ENCODE measurements at regions not wholly inside any gene's neighbourhood (a gene's known extent, or its start where the extent isn't known, plus 50 kb on each side); places are given as distances from the start of the nearest gene placed in this dataset.
A peak's percentile ranks its signal among the peaks of the same experiment; 100 is the strongest.

DNA sequence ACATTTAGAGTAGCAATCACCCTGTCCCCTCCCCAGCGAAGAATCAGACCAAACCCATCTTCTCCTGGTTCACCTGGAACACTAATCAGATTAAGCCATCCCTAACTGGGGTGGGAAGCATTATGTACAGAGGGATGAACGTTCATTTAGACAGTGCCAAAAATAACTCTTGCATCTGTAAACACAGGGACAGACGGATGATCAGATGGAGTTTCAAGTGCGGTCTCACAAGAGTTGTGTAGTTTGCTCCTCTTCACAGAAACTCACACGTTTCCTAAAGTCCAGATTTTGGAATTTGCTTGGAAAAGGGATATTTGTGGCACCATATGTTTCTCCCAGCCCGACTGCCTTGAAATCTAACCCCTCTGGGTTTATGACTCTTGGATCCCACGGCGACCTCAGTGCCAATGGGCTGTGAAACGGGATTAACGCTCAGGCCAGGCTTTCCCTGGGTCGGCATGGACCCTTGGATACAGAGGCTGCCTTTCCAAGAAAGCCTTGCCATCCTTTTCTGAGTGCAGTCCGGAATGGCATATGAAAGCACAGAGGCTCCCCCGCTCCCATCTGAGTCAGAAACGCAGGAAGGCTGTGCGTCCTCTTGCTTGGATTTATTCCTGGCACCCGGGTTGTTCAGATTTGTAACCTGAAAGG is 293.2 kb upstream of the HABP2 start:
- no peak for DNase-seq (ENCODE audit: low spot score)

DNA sequence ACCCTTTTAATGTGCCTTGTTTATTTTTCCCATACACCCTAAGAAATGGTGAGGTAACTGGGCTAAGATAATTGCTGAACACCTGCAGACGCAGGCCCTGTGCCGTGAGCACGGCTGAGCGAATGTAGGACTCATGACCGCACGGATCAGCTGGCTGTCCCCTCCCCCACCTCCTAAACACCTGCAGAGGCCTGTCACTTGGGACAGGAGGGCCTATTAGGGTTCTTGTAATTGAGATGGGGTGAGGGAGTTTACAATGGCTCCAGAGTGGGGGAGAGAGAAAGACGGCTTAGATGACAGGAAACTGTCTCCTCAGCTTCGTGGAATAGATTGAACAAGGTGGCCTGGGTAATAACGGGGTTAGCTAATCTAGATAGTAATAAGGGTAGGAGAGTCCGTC is 291.7 kb upstream of the HABP2 start:
- no peak for DNase-seq (ENCODE audit: low spot score)

DNA sequence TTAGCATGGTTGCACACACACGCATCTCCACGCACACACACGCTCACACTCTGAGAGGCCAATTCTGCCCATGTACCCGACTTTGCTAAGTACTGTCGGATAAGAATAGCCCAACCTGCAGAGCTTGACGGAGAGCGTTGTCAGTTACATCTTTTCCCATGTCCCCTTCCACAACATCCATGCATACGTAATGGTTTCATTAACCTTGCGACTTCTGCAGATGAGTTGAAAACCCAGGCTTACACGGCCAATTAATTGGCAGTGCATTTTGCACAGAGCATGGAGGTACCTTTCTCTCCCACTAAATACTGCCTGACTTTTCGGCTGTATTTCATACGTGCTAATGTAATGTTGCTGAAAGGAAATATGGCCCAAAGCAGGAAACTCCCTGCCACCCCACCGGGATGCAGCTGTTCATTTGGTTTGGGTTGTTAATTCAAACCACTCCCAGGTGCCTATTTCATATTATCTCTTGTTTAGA is 291.2 kb upstream of the HABP2 start:
- no peak for DNase-seq (ENCODE audit: low spot score)

GRCh38 chr10:113263056-113263455 is 289.8 kb upstream of the HABP2 start:
- DNase-seq (ENCODE audit: low spot score), result no peak

DNA sequence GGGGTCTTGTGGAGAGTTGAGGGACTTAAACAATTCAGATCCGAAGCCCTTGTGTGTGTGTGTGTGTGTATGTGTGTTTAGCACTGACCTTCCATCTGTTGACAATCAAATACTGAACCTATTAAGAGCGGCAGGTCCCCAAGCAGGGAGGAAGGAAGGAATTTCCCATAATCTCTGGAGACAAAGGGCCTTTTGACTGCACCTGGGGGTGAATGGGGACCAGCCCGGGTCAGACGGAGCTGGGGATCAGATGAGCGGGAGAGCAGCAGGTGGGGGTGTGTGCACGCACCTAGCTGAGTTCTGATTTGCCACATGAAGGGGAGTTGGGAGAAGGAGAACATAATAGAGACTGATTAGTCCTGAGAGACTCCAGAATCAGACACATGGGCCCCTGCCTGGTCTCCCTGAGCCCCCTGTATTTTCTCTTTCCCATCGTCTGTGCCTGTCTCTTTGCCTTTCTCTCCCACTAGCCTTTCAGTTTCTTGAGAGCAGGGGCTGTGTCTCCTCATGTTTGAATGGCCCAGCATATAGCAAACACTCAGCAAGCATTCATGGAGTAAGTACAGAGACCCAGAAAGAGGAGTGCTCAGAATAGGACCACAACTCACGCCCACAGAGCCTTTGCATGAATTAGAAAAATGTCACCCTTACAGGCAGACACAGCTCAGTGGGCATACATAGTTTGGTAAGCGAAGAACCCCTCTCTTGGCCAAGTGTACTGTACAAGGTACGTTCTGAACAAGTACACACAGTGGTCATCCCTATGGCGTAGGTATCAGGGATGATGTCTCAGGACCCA is 288.3 kb upstream of the HABP2 start:
- peak; percentile 43 for DNase-seq (ENCODE audit: low spot score)

- no peak for DNase-seq (ENCODE audit: low spot score)
Observed at GRCh38 chr10:113266147-113266546, 286.7 kb upstream of the HABP2 start.

DNA sequence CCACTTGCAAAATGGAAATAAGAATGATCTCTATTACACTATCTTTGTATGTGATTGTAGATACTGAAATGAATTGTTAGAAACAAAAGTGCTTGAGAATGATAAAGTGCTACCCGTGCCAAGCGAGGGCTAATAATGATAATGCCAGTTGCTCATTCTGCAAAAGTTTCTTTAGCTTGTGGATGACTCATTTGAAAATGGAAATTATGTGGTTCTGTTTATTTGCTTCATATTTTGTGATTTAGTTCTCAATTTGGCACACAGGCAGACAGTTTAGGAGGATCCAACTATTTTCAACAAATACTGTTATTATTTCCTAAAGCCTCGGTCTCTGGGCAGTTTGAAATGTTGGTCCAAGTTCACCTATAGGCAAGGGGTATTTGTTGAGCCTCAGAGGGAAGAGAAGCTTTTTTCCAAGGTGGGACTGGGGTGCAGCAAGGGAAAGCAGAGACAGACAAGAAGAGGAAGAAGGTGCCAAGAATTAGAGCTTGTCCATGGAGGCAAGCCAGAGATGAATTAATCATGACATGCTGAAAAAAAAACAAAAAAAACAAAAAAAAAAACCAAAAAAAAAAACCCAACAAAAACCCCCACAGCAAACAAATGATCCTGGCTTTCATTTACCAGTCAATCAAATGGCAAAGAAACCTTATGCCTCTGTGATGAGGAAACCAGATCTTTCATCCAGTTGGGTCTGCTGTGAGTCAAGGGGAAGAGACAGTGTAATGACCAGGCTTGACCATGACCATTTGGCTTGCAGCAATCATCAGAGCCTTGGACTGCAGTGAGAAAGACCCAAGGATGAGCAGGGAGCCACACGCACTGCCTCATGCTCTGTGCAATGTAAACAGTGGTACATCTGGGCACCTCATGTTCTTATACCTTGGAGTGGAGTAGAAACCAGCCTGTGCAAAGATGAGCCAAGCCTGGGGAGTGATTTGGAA is 285.0 kb upstream of the HABP2 start:
- DNase-seq (ENCODE audit: low spot score), result no peak

DNA sequence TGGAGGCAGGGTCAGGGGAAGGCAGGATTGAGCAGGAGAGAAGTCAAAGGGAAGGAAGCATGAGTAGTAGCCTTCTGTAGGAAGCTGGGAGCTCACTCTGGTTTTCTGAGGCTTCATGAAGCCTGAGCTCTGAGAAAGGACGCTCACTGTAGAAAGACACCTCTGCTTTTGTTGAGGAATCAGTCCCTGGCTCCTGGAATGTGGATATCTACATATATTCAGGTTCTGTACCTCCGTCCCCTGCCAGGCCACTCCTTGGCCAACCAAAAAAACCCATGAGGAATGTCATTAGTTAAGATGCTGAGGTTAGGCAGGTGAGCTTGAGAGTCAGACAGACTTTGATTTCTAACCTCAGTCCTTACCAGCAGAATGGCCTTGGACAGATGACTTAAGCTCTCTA is 283.5 kb upstream of the HABP2 start:
- DNase-seq (ENCODE audit: low spot score), result no peak

- DNase-seq (ENCODE audit: low spot score), result no peak
Observed at GRCh38 chr10:113272511-113272910, 280.3 kb upstream of the HABP2 start.

DNA sequence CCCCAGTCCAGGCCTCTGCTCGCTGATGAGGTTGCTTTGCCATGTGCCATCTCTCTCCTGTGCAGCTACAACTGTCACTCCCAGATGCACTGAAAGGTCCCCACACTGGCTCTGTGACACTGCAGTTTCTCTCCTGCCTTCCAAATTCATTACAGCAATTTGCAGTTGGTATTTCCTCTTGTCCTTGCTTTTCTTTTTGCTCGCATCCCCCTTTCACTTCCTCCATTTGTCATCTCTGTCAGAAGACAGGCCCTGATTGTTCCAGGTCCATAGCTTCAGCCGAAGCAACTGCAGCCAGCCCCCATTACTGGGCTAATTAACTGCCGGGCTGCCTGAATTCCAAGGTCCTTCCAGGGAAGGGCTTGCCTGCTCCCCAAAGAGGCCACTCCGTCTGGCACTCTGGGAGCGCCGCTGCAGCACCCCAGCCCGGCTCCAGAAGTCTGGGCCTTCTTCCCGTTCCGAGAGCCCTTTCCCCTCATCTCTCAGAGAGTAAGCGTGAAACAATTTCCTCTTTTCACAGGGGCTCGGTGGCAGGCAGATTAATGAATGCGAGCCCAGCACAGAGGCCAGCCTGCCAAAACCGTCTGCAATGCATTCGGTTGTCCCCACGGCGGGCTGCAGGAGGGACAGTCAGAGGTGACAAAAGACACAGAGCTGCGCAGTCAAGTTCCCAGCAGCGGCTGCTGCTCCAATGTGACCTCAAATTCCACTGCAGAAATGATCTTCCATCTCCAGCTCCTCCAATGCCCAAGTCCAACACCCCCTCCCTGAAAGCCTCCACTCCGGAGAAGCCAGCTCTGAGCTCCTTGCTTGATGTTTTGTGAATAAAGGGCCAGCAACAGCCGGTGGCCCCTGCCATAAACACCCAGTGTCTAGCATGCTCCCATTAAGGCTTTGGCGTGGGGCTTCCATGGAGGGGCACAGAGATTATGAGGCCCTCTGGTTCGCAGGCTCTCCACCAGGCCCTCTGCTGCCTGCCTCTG is 279.4 kb upstream of the HABP2 start:
- DNase-seq (ENCODE audit: low spot score), result no peak

DNA sequence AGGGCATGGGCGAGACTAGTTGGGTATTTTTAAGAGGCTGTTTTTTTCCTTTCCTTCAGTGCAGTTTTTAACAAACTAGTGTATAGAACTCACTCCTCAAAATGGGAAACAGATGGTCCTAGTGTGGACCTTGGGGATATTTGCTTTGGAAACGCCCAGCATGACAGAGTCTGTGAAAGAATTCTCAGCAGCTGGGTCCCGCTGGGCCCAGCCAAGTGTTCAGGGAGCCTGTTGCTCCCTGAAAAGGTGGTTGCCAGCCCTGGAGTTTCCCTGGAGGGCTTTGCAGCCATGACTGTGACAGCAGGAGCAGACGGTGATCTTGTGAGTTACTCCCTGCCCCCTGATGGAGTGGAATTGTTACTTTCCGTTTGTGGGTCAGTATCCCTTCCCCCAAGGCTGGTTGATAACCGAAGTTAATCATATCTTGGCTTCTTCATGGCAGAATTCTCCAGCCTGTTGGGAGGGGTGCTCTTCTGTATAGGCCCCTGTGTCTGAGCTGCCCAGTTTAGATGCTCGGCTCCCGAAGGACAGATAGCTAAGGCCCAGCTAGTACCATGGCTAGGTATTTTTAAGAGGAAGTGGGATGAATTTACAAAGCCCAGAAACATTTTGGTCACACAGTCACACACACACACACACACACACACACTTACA is 278.6 kb upstream of the HABP2 start:
- DNase-seq (ENCODE audit: low spot score), result no peak

DNA sequence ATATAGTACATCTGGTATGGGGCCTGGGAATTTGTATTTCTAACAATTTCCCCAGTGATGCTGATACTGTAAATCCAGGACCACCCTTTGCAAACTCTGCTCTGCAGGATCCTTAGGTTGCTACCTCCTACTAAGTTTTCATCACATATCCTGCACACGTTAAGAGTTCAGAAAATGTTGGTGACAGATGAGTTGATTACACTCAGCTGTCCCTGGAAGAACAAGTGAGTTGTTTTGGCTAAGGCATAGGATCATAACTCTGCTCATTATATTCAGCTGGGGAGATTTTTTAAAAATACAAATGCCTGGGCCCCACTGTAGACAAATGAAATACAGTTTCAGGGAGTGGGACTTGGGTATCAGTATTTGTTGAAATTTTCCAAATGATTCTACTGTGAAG is 274.6 kb upstream of the HABP2 start:
- no peak for DNase-seq (ENCODE audit: low spot score)

DNA sequence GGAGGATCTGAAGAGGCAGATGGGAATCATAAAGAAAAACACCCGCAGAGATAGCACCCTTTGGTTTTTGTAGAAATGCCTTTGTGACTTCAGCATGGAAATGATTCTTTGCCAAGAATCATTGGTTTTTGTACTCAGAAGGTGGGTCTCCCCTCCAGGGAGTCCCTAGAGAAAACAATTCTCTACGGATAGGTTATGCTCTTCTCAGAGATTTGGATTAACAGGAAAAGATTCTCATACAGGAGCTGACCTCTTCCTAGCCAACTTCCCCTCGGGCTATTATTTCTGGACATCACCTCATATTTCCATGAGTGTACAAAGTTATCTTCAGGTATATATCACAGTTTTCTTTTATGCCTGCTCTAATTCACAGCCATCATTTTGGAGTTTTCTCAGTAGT is 274.2 kb upstream of the HABP2 start:
- no peak for DNase-seq (ENCODE audit: low spot score)

GRCh38 chr10:113279262-113279661 is 273.6 kb upstream of the HABP2 start:
- no peak for DNase-seq (ENCODE audit: low spot score)

GRCh38 chr10:113282564-113282963 is 270.3 kb upstream of the HABP2 start:
- DNase-seq (ENCODE audit: low spot score), result no peak

- DNase-seq (ENCODE audit: low spot score), result no peak
Observed at GRCh38 chr10:113283189-113283588, 269.7 kb upstream of the HABP2 start.

- DNase-seq (ENCODE audit: low spot score), result no peak
Observed at GRCh38 chr10:113284635-113285034, 268.2 kb upstream of the HABP2 start.

GRCh38 chr10:113285305-113285704 is 267.5 kb upstream of the HABP2 start:
- no peak for DNase-seq (ENCODE audit: low spot score)

DNA sequence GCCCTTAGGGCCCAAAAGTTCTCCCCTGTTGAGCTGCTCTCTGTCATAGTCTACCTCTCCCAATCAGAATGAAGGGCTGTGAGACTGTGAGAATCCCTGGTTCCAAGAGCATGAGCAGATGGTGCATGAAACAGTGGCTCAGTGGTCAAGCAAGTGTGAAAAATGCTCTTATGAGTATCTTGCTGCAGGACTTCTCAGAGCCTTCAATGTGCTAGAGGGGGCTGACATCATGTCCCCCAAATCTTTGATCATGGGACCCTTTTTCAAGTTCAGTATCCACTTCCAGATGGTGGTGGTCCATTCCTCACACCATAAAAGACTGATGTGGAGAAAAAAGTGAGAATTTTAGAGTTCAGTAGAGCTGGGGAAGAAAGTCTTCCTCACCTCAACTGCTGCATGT is 265.3 kb upstream of the HABP2 start:
- DNase-seq (ENCODE audit: low spot score), result no peak

DNA sequence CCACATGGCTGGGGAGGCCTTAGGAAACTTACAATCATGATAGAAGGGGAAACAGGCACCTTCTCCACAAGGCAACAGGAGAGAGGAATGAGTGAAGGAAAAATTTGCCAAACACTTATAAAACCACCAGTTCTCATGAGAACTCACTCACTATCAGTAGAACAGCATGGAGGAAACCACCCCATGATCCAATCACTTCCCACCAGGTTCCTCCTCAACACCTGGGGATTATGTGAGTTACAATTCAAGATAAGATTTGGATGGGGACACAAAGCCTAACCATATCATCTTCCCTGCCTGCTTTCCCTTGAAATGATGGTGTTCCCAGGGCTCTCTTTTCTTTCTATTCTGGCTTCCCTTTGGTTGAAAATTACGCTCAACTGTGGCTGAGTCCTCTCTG is 262.7 kb upstream of the HABP2 start:
- DNase-seq (ENCODE audit: low spot score), result no peak

GRCh38 chr10:113291413-113291812 is 261.4 kb upstream of the HABP2 start:
- no peak for DNase-seq (ENCODE audit: low spot score)
